ENCODE measurements at regions not wholly inside any gene's neighbourhood (a gene's known extent, or its start where the extent isn't known, plus 50 kb on each side); places are given as distances from the start of the nearest gene placed in this dataset.

- DNase-seq, result no peak
These were observed 124.9 kb downstream of the CYLD start for GRCh38 chr16:50866806-50867205.

- no peak for DNase-seq
These were observed 122.5 kb downstream of the CYLD start for GRCh38 chr16:50864386-50864785.

- DNase-seq, result no peak
These were observed 121.8 kb downstream of the CYLD start for GRCh38 chr16:50863644-50864144.

DNA sequence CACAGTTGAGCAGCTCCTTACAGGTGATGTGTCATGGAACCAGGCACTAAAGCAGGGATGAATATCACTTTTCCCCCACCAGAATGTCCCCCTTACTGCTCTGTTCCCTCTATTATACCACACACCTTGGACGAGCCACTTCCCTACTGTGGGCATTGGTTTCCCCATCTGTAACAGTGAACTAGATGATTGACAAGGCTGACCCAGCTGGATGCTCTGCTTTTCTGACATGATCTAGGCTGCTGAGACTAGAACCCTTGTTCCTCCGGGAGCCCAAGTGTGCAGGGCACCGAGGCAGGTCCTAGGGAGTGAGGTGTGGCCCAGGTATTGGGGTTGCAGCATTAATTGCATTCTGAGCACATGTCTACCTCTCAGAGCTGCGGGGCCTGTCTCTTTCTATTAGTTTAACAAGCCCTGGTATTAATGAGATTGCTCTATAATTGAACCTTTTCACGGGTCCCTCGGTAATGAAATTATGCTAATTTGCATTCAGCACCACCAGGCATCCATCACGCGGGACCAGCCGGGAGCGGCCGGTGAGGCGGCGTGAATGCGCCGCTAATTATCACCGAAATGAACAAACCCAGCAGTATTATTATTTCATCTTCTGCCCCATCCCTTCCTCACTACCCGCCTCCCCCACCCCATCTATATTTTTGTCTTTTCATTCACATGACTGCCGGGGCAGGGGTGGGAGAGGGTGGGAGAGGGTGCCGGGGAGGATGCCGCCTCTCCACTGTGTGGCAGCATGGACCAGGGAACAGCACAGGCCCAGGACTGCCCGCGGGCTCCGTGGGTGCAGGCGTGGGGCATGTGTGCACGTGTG, 121.1 kb downstream of the CYLD start:
- DNase-seq, result no peak

DNA sequence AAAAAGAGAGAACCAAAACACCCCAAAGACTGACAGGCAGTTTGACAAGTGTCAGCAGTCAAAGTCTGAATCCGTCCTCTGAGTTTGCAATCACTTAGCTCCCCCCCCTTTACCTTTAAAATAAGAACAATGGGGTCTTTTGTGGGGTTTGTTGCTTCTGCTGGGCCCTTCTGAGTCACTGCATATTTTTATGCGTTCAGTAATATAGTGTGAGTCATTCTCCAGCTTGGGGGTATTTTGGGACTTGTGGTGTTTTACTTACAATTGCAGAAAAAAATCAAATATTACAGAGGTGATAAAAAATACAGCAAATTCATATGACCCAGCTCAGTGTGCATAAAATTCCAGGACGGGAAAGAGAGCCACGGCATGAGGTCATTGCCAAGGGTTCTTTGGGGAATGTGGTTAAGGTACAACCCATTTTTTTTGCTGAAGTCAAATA, 120.1 kb downstream of the CYLD start:
- DNase-seq, result no peak

GRCh38 chr16:50861451-50861850, 119.6 kb downstream of the CYLD start:
- no peak for DNase-seq

GRCh38 chr16:50859628-50860360, 117.9 kb downstream of the CYLD start:
- no peak for DNase-seq

GRCh38 chr16:50858877-50859627, 117.2 kb downstream of the CYLD start:
- no peak for DNase-seq

DNA sequence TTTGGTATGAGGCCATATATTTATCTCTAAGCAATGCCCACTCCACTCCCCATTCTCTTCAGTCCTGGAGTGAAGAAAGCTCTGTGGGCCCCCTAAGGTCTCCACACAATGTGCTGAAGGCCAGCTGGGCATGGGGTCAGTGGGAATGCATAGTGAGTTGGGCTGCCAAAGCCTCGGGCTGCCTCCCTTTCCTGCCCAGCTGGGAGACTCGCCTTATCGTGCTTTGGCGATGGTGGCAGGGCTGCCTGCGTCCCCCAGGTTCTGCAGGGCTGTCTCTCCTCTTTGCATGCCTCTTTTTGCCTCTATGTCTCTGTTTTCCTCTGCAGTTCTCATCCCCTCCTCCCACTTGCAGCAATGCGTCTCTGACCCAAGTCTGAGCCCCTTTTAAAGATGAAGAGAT, 116.5 kb downstream of the CYLD start:
- DNase-seq, result no peak

GRCh38 chr16:50857881-50858280, 116.0 kb downstream of the CYLD start:
- DNase-seq, result no peak

- no peak for DNase-seq
These were observed 115.1 kb downstream of the CYLD start for GRCh38 chr16:50856991-50857390.

DNA sequence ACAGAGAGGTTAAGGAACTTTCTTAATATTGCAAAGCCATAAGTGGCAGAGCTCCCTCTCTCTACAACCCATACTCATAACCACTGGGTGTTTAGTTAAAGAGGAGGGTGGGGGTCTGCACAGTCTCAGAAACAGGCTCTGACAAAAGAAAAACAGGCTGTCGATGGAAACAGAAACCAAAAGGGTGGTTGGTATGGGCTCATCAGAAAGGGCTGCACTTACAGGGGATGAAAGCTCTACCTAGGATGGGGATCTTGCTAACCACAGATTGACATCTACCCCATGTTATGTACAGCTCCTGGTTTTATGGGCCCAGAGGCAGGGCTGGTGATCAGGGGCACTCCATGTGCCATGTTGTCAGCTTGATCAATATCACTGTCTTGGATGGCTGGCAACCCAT, 111.4 kb downstream of the CYLD start:
- no peak for DNase-seq

Measured in CD4-positive, alpha-beta T cell treated with Interleukin-12 subunit alpha and Interleukin-12 subunit beta, for 1 hour (primary cell).